ENCODE measurements at regions not wholly inside any gene's neighbourhood (a gene's known extent, or its start where the extent isn't known, plus 50 kb on each side); places are given as distances from the start of the nearest gene placed in this dataset.

DNA sequence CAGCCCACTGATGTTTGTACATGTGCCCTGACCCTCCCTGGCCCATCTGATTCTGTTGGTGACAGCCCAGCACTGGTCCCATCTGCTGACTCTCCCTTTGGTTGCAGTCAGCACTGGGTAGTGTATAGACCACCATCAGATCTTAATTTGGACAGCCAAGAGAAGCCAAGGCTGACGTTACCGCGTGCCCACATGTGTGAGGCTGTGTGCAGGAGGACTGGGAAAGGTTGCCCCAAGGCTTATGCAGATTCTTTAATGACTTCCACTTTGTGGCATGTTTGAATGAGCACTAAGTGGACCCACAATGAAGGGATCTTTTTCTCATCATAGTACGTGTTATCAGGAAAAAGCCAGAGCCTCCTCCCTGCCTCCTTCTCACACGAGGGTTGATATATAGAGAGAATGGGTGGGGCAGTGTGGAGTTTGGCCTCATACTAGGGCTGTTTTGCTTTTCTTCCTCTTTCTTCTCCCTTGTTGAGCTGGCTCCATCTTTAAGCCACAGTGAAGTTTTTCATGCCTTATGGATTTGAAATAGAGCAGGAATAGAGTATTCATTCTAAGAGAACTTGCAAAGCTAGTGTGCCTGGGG lies 93.5 kb downstream of the NAV1 start:
- TF ChIP-seq, protein P1, sequence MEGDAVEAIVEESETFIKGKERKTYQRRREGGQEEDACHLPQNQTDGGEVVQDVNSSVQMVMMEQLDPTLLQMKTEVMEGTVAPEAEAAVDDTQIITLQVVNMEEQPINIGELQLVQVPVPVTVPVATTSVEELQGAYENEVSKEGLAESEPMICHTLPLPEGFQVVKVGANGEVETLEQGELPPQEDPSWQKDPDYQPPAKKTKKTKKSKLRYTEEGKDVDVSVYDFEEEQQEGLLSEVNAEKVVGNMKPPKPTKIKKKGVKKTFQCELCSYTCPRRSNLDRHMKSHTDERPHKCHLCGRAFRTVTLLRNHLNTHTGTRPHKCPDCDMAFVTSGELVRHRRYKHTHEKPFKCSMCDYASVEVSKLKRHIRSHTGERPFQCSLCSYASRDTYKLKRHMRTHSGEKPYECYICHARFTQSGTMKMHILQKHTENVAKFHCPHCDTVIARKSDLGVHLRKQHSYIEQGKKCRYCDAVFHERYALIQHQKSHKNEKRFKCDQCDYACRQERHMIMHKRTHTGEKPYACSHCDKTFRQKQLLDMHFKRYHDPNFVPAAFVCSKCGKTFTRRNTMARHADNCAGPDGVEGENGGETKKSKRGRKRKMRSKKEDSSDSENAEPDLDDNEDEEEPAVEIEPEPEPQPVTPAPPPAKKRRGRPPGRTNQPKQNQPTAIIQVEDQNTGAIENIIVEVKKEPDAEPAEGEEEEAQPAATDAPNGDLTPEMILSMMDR (IDR thresholded peaks at IDR 0.05), result no peak
- TF ChIP-seq POLR2A (IDR thresholded peaks at IDR 0.05), result no peak
